ENCODE measurements at regions not wholly inside any gene's neighbourhood (a gene's known extent, or its start where the extent isn't known, plus 50 kb on each side); places are given as distances from the start of the nearest gene placed in this dataset.
A peak's percentile ranks its signal among the peaks of the same experiment; 100 is the strongest.

DNA sequence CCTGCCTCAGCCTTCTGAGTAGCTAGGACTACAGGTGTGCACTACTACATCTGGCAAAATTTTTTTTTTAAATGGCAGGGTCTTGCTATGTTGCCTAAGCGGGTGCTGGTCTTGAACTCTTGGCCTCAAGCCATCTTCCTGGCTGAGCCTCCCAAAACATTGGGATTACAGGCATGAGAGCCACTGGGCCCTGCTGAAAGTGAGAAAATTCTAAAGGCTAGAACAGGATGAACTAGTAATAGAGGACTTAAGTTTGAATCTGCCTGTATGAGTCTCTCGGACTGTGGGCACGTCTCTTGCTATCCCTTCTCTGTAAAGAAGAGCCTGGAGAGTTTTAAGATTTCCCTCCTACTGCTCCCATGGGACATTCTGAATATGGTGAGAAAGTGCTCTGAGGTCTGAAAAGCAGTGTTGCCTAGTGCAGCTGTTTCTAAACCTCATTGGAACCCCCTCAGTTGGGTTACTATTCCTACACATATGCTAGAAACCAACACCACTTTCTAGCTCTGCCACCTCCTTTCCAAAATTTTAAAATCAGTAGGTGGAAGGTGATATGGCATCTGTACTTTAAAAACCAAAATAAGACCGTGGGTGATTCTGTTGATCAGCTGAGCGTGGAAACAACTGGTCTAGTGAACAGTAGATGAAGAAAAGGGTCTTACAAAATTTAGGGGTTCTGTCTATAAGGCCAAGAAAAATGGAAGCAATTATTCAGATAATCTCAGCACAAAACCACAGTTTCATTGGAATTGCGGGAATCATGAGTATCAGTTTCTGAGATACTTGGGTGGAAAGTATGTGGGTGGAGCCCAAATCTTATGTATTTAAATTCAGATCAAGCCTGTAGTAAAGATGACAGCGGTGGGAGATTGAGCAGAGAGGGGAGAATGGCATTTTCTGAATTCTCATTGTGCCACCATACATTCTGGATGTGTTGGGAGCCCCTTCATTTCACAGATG is 259.8 kb upstream of the CXCR4 start:
- H3K4me3 ChIP-seq (ENCODE audit: low read depth, low read length): no peak overlapping the region
- no peak for DNase-seq (ENCODE audit: low read depth, low spot score)
- TF ChIP-seq, protein P1, sequence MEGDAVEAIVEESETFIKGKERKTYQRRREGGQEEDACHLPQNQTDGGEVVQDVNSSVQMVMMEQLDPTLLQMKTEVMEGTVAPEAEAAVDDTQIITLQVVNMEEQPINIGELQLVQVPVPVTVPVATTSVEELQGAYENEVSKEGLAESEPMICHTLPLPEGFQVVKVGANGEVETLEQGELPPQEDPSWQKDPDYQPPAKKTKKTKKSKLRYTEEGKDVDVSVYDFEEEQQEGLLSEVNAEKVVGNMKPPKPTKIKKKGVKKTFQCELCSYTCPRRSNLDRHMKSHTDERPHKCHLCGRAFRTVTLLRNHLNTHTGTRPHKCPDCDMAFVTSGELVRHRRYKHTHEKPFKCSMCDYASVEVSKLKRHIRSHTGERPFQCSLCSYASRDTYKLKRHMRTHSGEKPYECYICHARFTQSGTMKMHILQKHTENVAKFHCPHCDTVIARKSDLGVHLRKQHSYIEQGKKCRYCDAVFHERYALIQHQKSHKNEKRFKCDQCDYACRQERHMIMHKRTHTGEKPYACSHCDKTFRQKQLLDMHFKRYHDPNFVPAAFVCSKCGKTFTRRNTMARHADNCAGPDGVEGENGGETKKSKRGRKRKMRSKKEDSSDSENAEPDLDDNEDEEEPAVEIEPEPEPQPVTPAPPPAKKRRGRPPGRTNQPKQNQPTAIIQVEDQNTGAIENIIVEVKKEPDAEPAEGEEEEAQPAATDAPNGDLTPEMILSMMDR (IDR thresholded peaks at IDR 0.05; ENCODE audit: low read depth, low read length): no peak
- in situ Hi-C loops (cut with HindIII; ENCODE audit: low sequenced_read_pairs): no loop called here

DNA sequence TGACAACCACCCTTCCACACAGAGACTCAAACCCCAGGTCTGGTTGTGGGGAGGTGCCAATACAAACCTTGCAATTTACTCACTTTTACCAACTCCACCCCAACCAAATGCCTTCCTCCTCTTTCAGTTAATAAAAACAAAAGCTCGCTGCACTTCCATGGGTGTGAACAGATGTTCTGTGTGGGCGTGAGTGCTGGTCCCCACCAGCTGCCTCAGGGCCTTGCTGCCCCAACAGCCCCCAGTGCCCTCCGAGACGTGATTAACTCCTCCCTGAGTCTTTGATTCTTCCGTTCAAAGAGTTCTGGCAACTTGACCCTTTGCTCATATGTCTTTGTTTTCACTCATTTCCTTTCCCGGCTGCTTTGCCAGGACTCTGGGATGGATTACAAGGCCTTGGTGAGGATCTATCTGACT is 258.9 kb upstream of the CXCR4 start:
- DNase-seq (ENCODE audit: low read depth, low spot score): peak; percentile 5
- TF ChIP-seq, protein P1 (IDR thresholded peaks at IDR 0.05; ENCODE audit: low read depth, low read length): no peak
- in situ Hi-C loops (cut with HindIII; ENCODE audit: low sequenced_read_pairs): no loop called here
- no peak overlapping the region for H3K4me3 ChIP-seq (ENCODE audit: low read depth, low read length)

DNA sequence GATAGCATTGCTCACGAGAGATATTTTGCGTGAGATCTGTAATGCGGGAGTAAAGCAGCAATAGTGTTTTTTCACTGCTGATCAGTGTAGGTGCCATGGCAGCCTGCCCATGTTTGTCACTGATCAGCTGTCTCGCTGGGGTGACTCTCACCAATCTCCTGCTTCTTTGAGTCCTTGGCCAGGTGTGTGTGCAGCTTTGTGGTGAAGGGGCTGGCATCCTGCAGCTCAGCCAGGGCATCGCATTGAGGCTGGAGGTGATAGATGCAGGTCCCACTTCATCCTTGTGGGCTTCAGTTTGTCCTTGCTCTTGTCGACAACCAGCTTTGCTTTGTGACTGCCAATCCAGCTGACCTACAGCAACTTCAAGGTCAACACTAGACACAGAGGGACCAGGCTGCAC is 258.3 kb upstream of the CXCR4 start:
- TF ChIP-seq, protein P1 (IDR thresholded peaks at IDR 0.05; ENCODE audit: low read depth, low read length): no peak
- DNase-seq (ENCODE audit: low read depth, low spot score): no peak
- no peak overlapping the region for H3K4me3 ChIP-seq (ENCODE audit: low read depth, low read length)
- in situ Hi-C loops (cut with HindIII; ENCODE audit: low sequenced_read_pairs): no loop called here

DNA sequence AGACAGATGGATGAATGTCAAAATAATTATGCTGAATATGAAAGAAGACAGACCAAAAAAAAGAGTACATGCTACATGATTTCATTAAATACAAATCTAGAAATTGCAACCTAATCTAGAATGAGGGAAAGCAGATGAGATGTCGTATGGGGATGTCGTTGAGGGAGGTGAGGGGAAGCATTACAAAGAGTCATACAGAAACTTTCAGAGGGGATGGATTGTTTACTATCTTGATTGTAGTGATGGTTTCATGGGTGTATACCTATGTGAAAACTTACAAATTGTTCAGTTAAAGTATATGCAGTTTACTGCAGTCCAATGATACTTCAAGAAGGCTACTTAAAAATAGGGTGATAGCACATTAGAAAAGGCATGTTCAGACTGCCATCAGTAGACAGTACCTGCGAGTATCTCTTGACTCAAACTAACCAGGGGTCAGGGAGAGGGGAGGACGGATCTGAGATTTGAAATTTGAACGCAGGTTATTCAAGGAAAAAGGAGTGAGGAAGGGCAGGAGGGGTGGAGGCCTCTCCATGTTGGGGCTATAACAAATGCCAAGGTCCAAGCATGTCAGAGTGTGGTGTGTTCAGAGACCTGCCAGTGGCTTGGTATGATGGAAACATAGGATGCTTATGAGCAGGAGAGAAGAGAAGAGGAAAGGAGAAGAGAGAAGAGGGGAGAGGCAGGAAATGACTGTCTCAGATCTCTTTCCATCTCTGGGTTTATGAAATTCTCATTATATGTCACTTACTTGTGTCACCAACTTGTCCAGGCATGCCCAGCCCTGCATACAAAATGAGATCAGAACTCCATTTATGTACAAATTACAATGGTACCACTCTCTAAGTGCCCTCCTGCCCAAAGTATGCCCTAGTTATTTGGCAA is 257.3 kb upstream of the CXCR4 start:
- in situ Hi-C loops (cut with HindIII; ENCODE audit: low sequenced_read_pairs): no loop called here
- no peak for DNase-seq (ENCODE audit: low read depth, low spot score)
- no peak overlapping the region for H3K4me3 ChIP-seq (ENCODE audit: low read depth, low read length)
- TF ChIP-seq, protein P1 (IDR thresholded peaks at IDR 0.05; ENCODE audit: low read depth, low read length): no peak

DNA sequence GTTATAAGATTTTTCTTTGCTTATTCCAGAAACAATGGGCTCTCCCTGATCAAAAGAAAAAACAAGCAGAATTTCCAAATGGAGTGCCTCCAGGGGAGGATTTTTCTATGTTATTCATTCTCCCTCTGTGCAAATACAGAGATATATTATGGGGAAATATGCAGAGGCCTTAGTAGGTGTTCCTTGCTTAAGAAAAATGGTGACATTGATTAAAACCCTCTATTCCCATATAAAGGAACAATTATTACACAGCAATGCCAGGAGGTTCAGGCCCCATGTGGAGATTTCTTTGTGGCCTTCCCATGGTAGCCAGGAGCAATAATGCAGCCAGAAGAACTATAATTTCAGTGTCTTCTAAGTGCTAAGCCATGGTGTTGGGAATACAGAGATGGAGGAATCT is 255.9 kb upstream of the CXCR4 start:
- TF ChIP-seq, protein P1 (IDR thresholded peaks at IDR 0.05; ENCODE audit: low read depth, low read length): no peak
- DNase-seq (ENCODE audit: low read depth, low spot score): no peak
- in situ Hi-C loops (cut with HindIII; ENCODE audit: low sequenced_read_pairs): no loop called here
- H3K4me3 ChIP-seq (ENCODE audit: low read depth, low read length): no peak overlapping the region

DNA sequence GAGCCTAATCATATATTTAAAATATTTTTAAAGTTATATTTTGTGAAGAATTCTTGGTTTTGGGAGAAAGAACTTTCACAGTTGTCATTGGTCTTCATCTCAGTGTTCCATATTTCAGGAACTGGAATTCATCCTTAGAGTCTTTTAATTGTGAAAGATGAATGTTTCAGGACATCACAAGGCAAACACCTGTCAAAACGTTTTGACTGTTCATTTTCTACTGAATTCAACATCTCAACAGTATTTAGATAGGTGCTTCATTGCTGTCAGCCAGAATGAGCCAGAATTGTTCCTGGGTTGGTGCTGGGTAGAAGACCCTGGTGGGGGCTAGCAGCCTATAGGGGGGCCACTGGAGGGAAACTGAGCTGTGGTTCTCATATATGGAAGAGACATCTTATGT is 255.1 kb upstream of the CXCR4 start:
- H3K4me3 ChIP-seq (ENCODE audit: low read depth, low read length): no peak overlapping the region
- in situ Hi-C loops (cut with HindIII; ENCODE audit: low sequenced_read_pairs): no loop called here
- TF ChIP-seq, protein P1 (IDR thresholded peaks at IDR 0.05; ENCODE audit: low read depth, low read length): no peak
- DNase-seq (ENCODE audit: low read depth, low spot score): no peak

Data from astrocyte of the spinal cord (primary cell).